HG03280 (cell line): ENCODE measurements at regions not wholly inside any gene's neighbourhood (a gene's known extent, or its start where the extent isn't known, plus 50 kb on each side); places are given as distances from the start of the nearest gene placed in this dataset.
A peak's percentile ranks its signal among the peaks of the same experiment; 100 is the strongest.

Source experiments
- ATAC-seq: cut with Tn5 transposase; IDR thresholded peaks from one replicate; pipeline ENCODE4 v1.9.1; 2021; ENCODE audit warnings: mild to moderate bottlenecking, moderate library complexity; ENCODE audit not compliant: unreplicated experiment

- ATAC-seq: no peak
These were observed 132.1 kb downstream of the PALM2AKAP2 start for GRCh38 chr9:109912082-109912582.

GRCh38 chr9:109912726-109913460 is 132.9 kb downstream of the PALM2AKAP2 start:
- ATAC-seq: no peak

GRCh38 chr9:109913461-109913810 is 133.4 kb downstream of the PALM2AKAP2 start:
- ATAC-seq: no peak

- no peak for ATAC-seq
These were observed 134.5 kb downstream of the PALM2AKAP2 start for GRCh38 chr9:109914280-109915027.

- ATAC-seq: no peak
These were observed 136.3 kb downstream of the PALM2AKAP2 start for GRCh38 chr9:109916316-109916715.

- ATAC-seq: peak; percentile 62
These were observed 138.6 kb downstream of the PALM2AKAP2 start for GRCh38 chr9:109918339-109919163.

GRCh38 chr9:109919736-109920408 is 139.9 kb downstream of the PALM2AKAP2 start:
- no peak for ATAC-seq

GRCh38 chr9:109922617-109923470 is 142.8 kb downstream of the PALM2AKAP2 start:
- no peak for ATAC-seq

GRCh38 chr9:109923471-109923760 is 143.4 kb downstream of the PALM2AKAP2 start:
- ATAC-seq: no peak

- ATAC-seq: no peak
These were observed 143.8 kb downstream of the PALM2AKAP2 start for GRCh38 chr9:109923806-109924205.

GRCh38 chr9:109925799-109926198 is 145.8 kb downstream of the PALM2AKAP2 start:
- ATAC-seq: no peak

GRCh38 chr9:109926421-109926869 is 146.4 kb downstream of the PALM2AKAP2 start:
- ATAC-seq: no peak

- no peak for ATAC-seq
These were observed 151.6 kb downstream of the PALM2AKAP2 start for GRCh38 chr9:109931623-109932022.

GRCh38 chr9:109934136-109934856 is 154.3 kb downstream of the PALM2AKAP2 start:
- no peak for ATAC-seq

GRCh38 chr9:109934857-109935215 is 154.8 kb downstream of the PALM2AKAP2 start:
- ATAC-seq: no peak

GRCh38 chr9:109935406-109936087 is 155.5 kb downstream of the PALM2AKAP2 start:
- no peak for ATAC-seq

GRCh38 chr9:109937861-109938453 is 158.0 kb downstream of the PALM2AKAP2 start:
- ATAC-seq: no peak

GRCh38 chr9:109939698-109940342 is 159.8 kb downstream of the PALM2AKAP2 start:
- no peak for ATAC-seq
